HG03469 (cell line): ENCODE measurements at regions not wholly inside any gene's neighbourhood (a gene's known extent, or its start where the extent isn't known, plus 50 kb on each side); places are given as distances from the start of the nearest gene placed in this dataset.

ENCODE experiments used
- ATAC-seq: cut with Tn5 transposase; IDR thresholded peaks from one replicate; pipeline ENCODE4 v1.9.1; 2021; ENCODE audit warnings: mild to moderate bottlenecking, moderate library complexity, moderate number of reproducible peaks; ENCODE audit not compliant: unreplicated experiment

GRCh38 chr3:110181226-110181625 lies 843.9 kb upstream of the DPPA4 start:
- no peak for ATAC-seq

- no peak for ATAC-seq
These were observed 847.2 kb upstream of the DPPA4 start for GRCh38 chr3:110184536-110184935.

- no peak for ATAC-seq
These were observed 855.7 kb upstream of the DPPA4 start for GRCh38 chr3:110193074-110193473.

GRCh38 chr3:110198717-110199587 lies 861.6 kb upstream of the DPPA4 start:
- no peak for ATAC-seq

GRCh38 chr3:110199588-110199943 lies 862.2 kb upstream of the DPPA4 start:
- no peak for ATAC-seq

- ATAC-seq = no peak
These were observed 861.4 kb upstream of the NECTIN3 start for GRCh38 chr3:110210086-110210660.

GRCh38 chr3:110226645-110227044 lies 845.0 kb upstream of the NECTIN3 start:
- ATAC-seq = no peak

GRCh38 chr3:110227991-110228390 lies 843.6 kb upstream of the NECTIN3 start:
- no peak for ATAC-seq

GRCh38 chr3:110234831-110235230 lies 836.8 kb upstream of the NECTIN3 start:
- no peak for ATAC-seq

- no peak for ATAC-seq
These were observed 834.5 kb upstream of the NECTIN3 start for GRCh38 chr3:110236976-110237610.

- no peak for ATAC-seq
These were observed 828.5 kb upstream of the NECTIN3 start for GRCh38 chr3:110243081-110243480.

- ATAC-seq = no peak
These were observed 824.7 kb upstream of the NECTIN3 start for GRCh38 chr3:110246796-110247376.

- ATAC-seq = no peak
These were observed 823.0 kb upstream of the NECTIN3 start for GRCh38 chr3:110248666-110249065.

- no peak for ATAC-seq
These were observed 817.8 kb upstream of the NECTIN3 start for GRCh38 chr3:110253794-110254193.

GRCh38 chr3:110254591-110254990 lies 817.0 kb upstream of the NECTIN3 start:
- ATAC-seq = no peak

- ATAC-seq = no peak
These were observed 810.5 kb upstream of the NECTIN3 start for GRCh38 chr3:110261141-110261540.

- ATAC-seq = no peak
These were observed 808.7 kb upstream of the NECTIN3 start for GRCh38 chr3:110262896-110263295.

GRCh38 chr3:110265302-110265701 lies 806.3 kb upstream of the NECTIN3 start:
- ATAC-seq = no peak

- no peak for ATAC-seq
These were observed 804.2 kb upstream of the NECTIN3 start for GRCh38 chr3:110267304-110267845.

- no peak for ATAC-seq
These were observed 799.1 kb upstream of the NECTIN3 start for GRCh38 chr3:110272525-110272924.

GRCh38 chr3:110291886-110292501 lies 779.6 kb upstream of the NECTIN3 start:
- ATAC-seq = no peak
